NT2/D1 (cell line): ENCODE measurements at regions not wholly inside any gene's neighbourhood (a gene's known extent, or its start where the extent isn't known, plus 50 kb on each side); places are given as distances from the start of the nearest gene placed in this dataset.

ENCODE experiments used
- DNase-seq: peaks from one replicate; pipeline ENCODE4 v3.0.0-alpha.2; 2011; ENCODE audit warnings: low read depth, low spot score
- H3K27me3 ChIP-seq: 2 replicates; pipeline ENCODE4 v1.6.0; 2011; ENCODE audit warnings: mild to moderate bottlenecking; ENCODE audit not compliant: insufficient read length, insufficient read depth
- H3K36me3 ChIP-seq: 2 replicates; pipeline ENCODE4 v1.6.1; 2011; ENCODE audit warnings: mild to moderate bottlenecking, low read length, mixed read lengths; ENCODE audit not compliant: insufficient read depth, insufficient read length
- H3K4me1 ChIP-seq: 2 replicates; pipeline ENCODE4 v1.5.1; 2011; ENCODE audit not compliant: insufficient read depth, insufficient read length
- H3K4me3 ChIP-seq: 2 replicates; pipeline ENCODE4 v1.5.1; 2011; ENCODE audit warnings: low read depth; ENCODE audit not compliant: insufficient read length
- H3K9ac ChIP-seq: 2 replicates; pipeline ENCODE4 v1.6.0; 2011; ENCODE audit warnings: low read depth; ENCODE audit not compliant: insufficient read length
- H3K9me3 ChIP-seq: 2 replicates; pipeline ENCODE4 v1.5.1; 2011; ENCODE audit warnings: mild to moderate bottlenecking, low read length; ENCODE audit not compliant: insufficient read depth
- SUZ12 ChIP-seq: IDR thresholded peaks from 2 replicates; pipeline ENCODE4 v1.6.1; 2011; ENCODE audit not compliant: insufficient read length, insufficient read depth; ENCODE audit errors: extremely low read depth
- YY1 ChIP-seq: IDR thresholded peaks from 2 replicates; pipeline ENCODE4 v1.6.1; 2011; ENCODE audit not compliant: insufficient read length, insufficient read depth
- ZNF274 ChIP-seq: IDR thresholded peaks from 2 replicates; pipeline ENCODE4 v1.6.1; 2011; ENCODE audit warnings: mild to moderate bottlenecking, low read depth, low read length

DNA sequence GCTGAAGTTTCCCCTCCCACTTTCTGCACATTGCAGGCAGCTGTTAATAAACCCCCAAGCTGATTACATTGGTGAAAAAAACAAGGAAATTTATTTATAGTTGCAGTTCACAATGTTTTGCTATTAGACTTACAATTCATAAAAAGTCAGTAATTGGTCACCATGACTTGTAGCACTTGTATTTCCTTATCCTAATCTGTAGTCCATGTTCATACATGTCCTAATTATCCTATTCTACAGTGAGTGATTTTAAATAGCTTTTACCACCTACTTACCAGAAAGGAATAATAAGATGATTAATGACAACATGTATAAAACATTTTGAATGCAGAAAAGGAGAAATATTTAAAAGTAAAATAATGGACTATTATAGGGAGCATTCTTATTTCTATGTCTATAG, 760.0 kb upstream of the RIOK2 start:
- Histone ChIP-seq H3K27me3 (no peaks in the 10 kb centered on the region), H3K4me3 (no peak overlapping the region), H3K4me1 (no peaks in the 10 kb centered on the region), H3K9me3 (no peaks in the 10 kb centered on the region), H3K9ac (no peak overlapping the region), H3K36me3 (no peaks in the 10 kb centered on the region)
- TF ChIP-seq SUZ12: no peak
- TF ChIP-seq YY1: no peak
- TF ChIP-seq ZNF274: no peak
- DNase-seq: no peak

DNA sequence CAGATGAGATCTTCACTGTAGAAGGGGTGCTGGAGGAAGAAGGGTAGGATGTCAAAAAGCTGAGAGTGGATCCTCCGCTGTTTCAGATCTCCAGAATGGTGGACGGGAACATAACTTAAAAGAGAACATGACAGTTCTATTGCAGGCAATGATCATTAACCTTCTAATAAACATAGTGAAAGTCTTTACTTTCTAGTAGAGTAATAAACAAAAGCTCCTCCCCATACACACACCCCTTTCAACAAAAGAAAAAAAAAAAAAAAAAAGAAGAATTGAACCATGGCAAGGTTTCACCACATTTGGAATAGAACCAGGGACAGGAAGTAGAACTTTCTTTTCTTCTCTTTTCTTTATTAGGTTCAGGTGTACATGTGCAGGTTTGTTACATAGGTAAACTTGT, 768.1 kb upstream of the RIOK2 start:
- Histone ChIP-seq H3K27me3 (no peaks in the 10 kb centered on the region), H3K9me3 (peaks cover 4% of the 10 kb centered on the region; the same call in 1 of the 2 replicates), H3K36me3 (no peaks in the 10 kb centered on the region), H3K4me3 (no peak overlapping the region), H3K4me1 (no peaks in the 10 kb centered on the region), H3K9ac (no peak overlapping the region)
- no peak for TF ChIP-seq YY1
- TF ChIP-seq ZNF274: no peak
- no peak for TF ChIP-seq SUZ12
- no peak for DNase-seq

DNA sequence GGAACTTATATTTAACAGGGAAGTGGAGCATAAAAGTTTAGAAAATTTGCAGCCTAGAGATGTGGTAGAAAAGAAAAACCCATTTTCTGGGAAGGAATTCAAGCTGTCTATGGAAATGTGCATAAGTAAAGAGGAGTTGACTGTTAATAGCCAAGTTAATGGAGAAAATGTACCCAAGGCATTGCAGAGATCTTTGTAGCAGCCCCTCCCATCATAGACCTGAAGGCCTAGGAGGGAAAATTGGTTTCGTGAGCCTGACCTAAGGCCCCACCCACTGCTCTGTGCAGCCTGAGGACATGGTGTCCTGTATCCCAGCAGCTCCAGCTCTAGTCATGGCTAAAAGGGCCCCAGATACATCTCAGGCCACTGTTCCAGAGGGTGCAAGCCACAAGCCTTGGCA, 772.4 kb upstream of the RIOK2 start:
- TF ChIP-seq SUZ12 (no peak), ZNF274 (no peak), YY1 (no peak)
- no peak for DNase-seq
- Histone ChIP-seq H3K36me3 (no peaks in the 10 kb centered on the region), H3K4me1 (no peaks in the 10 kb centered on the region), H3K27me3 (no peaks in the 10 kb centered on the region), H3K4me3 (no peak overlapping the region), H3K9me3 (peaks cover 4% of the 10 kb centered on the region; the same call in 1 of the 2 replicates), H3K9ac (no peak overlapping the region)

DNA sequence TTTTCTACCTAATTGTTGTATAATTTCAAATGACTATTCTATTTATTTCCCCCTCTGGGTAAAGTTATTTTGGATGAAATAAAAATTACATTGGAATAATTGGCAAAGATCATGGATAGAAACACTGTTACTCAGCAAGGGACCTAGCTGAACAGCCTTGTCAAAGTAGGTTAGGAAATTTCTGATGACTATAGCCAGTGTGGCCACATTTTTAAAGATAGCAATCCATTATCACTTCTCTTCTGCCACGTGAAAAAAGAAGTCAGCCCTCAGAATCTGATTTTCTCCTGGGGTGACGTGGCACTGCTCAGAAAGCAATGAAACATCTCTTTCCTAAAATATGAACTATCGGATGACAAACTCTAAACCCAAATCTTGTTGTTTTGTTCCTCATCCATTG, 784.2 kb upstream of the RIOK2 start:
- H3K4me3 ChIP-seq: no peak overlapping the region
- H3K9me3 ChIP-seq: no peaks in the 10 kb centered on the region
- H3K27me3 ChIP-seq: no peaks in the 10 kb centered on the region
- DNase-seq: no peak
- H3K4me1 ChIP-seq: no peaks in the 10 kb centered on the region
- no peak overlapping the region for H3K9ac ChIP-seq
- no peak for TF ChIP-seq YY1
- TF ChIP-seq SUZ12: no peak
- no peak for TF ChIP-seq ZNF274
- H3K36me3 ChIP-seq: no peaks in the 10 kb centered on the region

DNA sequence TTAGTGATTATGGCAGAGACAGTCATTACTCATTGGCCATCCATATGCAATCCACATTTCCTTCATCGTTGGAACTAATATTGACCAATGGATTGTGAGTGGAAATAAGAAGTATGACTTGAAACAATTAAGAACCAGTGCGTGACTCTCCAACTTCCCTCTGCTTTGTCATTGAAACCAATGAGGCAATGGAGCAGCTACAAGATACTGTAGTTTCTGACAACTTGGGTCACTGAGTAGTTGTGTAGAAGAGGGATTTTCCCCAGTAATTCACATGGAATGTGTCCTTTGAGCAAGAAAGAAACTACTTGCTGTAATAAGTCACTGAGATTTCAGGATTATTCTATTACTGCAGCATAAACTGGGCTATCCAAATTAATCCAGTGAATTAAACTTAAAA, 785.3 kb upstream of the RIOK2 start:
- Histone ChIP-seq H3K9ac (no peak overlapping the region), H3K27me3 (no peaks in the 10 kb centered on the region), H3K9me3 (no peaks in the 10 kb centered on the region), H3K4me1 (no peaks in the 10 kb centered on the region), H3K4me3 (no peak overlapping the region), H3K36me3 (no peaks in the 10 kb centered on the region)
- TF ChIP-seq SUZ12: no peak
- no peak for TF ChIP-seq YY1
- no peak for TF ChIP-seq ZNF274
- no peak for DNase-seq

DNA sequence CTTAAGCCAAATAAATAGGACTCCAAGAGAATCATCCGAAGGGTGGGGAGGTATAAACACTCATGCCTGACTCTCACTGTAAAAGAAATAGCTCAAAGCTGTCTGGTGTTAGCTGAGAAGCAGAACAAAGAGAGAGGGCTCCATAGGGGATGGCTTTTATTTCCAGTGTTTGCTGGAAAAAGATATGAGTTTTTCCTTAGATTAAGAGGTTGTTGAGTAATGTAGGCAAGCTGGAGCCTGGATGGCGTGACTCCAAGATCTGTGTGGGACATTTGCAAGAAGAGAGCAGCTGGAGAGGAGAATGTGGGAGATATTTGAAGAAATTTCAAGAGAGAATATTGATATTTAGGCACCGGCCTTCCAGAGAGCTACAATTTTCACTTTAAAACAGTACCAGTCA, 793.7 kb upstream of the RGMB start:
- H3K27me3 ChIP-seq: no peaks in the 10 kb centered on the region
- no peaks in the 10 kb centered on the region for H3K4me1 ChIP-seq
- H3K4me3 ChIP-seq: no peak overlapping the region
- no peak for DNase-seq
- H3K9ac ChIP-seq: no peak overlapping the region
- H3K36me3 ChIP-seq: no peaks in the 10 kb centered on the region
- H3K9me3 ChIP-seq: no peaks in the 10 kb centered on the region
- TF ChIP-seq SUZ12 (no peak), ZNF274 (no peak), YY1 (no peak)

DNA sequence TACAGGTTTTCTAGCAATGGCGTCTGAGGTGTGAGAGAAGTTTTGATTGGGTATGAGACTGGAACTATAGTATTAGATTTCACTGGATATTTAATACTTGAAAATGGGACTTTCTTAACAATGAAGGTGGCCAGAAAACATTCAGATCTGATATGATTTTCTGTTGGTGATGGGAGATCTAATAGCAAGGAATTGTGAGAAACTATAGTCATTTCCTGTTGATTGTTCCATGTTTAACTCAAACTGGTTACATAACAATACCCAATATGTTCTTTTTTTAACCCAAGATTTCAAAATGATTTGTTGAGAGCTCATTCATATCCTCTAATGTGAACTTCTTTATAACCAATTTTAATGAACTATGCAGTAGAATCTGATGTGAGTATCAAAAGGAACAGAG, 793.2 kb upstream of the RGMB start:
- H3K27me3 ChIP-seq: no peaks in the 10 kb centered on the region
- no peaks in the 10 kb centered on the region for H3K9me3 ChIP-seq

More for the DNA sequence above, 793.2 kb upstream of the RGMB start:
- H3K9ac ChIP-seq: no peak overlapping the region
- no peaks in the 10 kb centered on the region for H3K4me1 ChIP-seq
- DNase-seq: no peak
- TF ChIP-seq SUZ12 (no peak), YY1 (no peak), ZNF274 (no peak)
- no peaks in the 10 kb centered on the region for H3K36me3 ChIP-seq
- no peak overlapping the region for H3K4me3 ChIP-seq
